Midbrain (tissue), 1 donor: ENCODE measurements at regions not wholly inside any gene's neighbourhood (a gene's known extent, or its start where the extent isn't known, plus 50 kb on each side); places are given as distances from the start of the nearest gene placed in this dataset.

Experiments used
- DNase-seq: peaks from one replicate; lab custom pipeline; 2025; lab: John Stamatoyannopoulos, UW

- no peak for DNase-seq
Measured at GRCh38 chr20:22652681-22653588, 68.6 kb upstream of the FOXA2 start.

- no peak for DNase-seq
Measured at GRCh38 chr20:22653658-22654642, 69.6 kb upstream of the FOXA2 start.

GRCh38 chr20:22663528-22664025, 79.2 kb upstream of the FOXA2 start:
- no peak for DNase-seq

- DNase-seq, result no peak
Measured at GRCh38 chr20:22667198-22667597, 82.8 kb upstream of the FOXA2 start.

GRCh38 chr20:22672191-22672590, 87.8 kb upstream of the FOXA2 start:
- no peak for DNase-seq

- no peak for DNase-seq
Measured at GRCh38 chr20:22673467-22673866, 89.1 kb upstream of the FOXA2 start.

- DNase-seq, result no peak
Measured at GRCh38 chr20:22675341-22675740, 91.0 kb upstream of the FOXA2 start.

GRCh38 chr20:22678678-22679077, 94.3 kb upstream of the FOXA2 start:
- no peak for DNase-seq

GRCh38 chr20:22679197-22679596, 94.8 kb upstream of the FOXA2 start:
- no peak for DNase-seq

GRCh38 chr20:22680031-22680740, 95.8 kb upstream of the FOXA2 start:
- DNase-seq, result no peak

- DNase-seq, result no peak
Measured at GRCh38 chr20:22681591-22682248, 97.3 kb upstream of the FOXA2 start.

- DNase-seq, result no peak
Measured at GRCh38 chr20:22682381-22682780, 98.0 kb upstream of the FOXA2 start.

- DNase-seq, result peak; percentile 72
Measured at GRCh38 chr20:22684072-22684762, 99.8 kb upstream of the FOXA2 start.

GRCh38 chr20:22684763-22685443, 100.5 kb upstream of the FOXA2 start:
- no peak for DNase-seq

GRCh38 chr20:22686097-22686496, 101.7 kb upstream of the FOXA2 start:
- DNase-seq, result peak; percentile 31

- no peak for DNase-seq
Measured at GRCh38 chr20:22687676-22688349, 103.4 kb upstream of the FOXA2 start.

GRCh38 chr20:22688485-22688884, 104.1 kb upstream of the FOXA2 start:
- DNase-seq, result no peak

GRCh38 chr20:22689266-22689665, 104.9 kb upstream of the FOXA2 start:
- no peak for DNase-seq

GRCh38 chr20:22690000-22690399, 105.6 kb upstream of the FOXA2 start:
- no peak for DNase-seq
